ENCODE measurements at regions not wholly inside any gene's neighbourhood (a gene's known extent, or its start where the extent isn't known, plus 50 kb on each side); places are given as distances from the start of the nearest gene placed in this dataset.

- H2BK15ac ChIP-seq (ENCODE audit: low read depth, low read length), result no peak overlapping the region
- no peaks in the 10 kb centered on the region for H3K79me2 ChIP-seq (ENCODE audit: insufficient read depth, low read length)
- no peak overlapping the region for H3T11ph ChIP-seq (ENCODE audit: low read length)
- TF ChIP-seq, protein P1, sequence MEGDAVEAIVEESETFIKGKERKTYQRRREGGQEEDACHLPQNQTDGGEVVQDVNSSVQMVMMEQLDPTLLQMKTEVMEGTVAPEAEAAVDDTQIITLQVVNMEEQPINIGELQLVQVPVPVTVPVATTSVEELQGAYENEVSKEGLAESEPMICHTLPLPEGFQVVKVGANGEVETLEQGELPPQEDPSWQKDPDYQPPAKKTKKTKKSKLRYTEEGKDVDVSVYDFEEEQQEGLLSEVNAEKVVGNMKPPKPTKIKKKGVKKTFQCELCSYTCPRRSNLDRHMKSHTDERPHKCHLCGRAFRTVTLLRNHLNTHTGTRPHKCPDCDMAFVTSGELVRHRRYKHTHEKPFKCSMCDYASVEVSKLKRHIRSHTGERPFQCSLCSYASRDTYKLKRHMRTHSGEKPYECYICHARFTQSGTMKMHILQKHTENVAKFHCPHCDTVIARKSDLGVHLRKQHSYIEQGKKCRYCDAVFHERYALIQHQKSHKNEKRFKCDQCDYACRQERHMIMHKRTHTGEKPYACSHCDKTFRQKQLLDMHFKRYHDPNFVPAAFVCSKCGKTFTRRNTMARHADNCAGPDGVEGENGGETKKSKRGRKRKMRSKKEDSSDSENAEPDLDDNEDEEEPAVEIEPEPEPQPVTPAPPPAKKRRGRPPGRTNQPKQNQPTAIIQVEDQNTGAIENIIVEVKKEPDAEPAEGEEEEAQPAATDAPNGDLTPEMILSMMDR (conservative IDR thresholded peaks at IDR 0.05), result no peak
- no peaks in the 10 kb centered on the region for H3K4me1 ChIP-seq (ENCODE audit: insufficient read depth, low read length)
- H3K4me1 Mint-ChIP-seq, result no peaks in the 10 kb centered on the region
- H4K5ac ChIP-seq (ENCODE audit: insufficient read length, low read depth, low read length), result no peak overlapping the region
- H3K27ac Mint-ChIP-seq, result no peak overlapping the region
- H4K8ac ChIP-seq (replicated peaks; ENCODE audit: insufficient read length, low read depth, low read length), result no peak overlapping the region
- H3K9me3 ChIP-seq (ENCODE audit: control insufficient read depth, low read depth, low read length), result no peaks in the 10 kb centered on the region
- H3K23ac ChIP-seq (ENCODE audit: insufficient read length, low read depth, low read length), result no peak overlapping the region
- H3K23me2 ChIP-seq (ENCODE audit: insufficient read length, low read depth, low read length, poor library complexity, severe bottlenecking), result no peaks in the 10 kb centered on the region
- H3K56ac ChIP-seq (ENCODE audit: insufficient read length, low read depth, low read length), result no peak overlapping the region
- H2BK120ac ChIP-seq (ENCODE audit: low read depth, low read length, poor library complexity, severe bottlenecking), result no peak overlapping the region
- H2BK5ac ChIP-seq (ENCODE audit: insufficient read length, low read length), result no peak overlapping the region
- DNase-seq, result no peak
- peaks cover 10 to 11% of the 10 kb centered on the region in 2 experiments for H3K9me3 Mint-ChIP-seq
- no peaks in the 10 kb centered on the region for H3K79me1 ChIP-seq (ENCODE audit: insufficient read depth, low read depth, low read length, poor library complexity, severe bottlenecking)
- no peak overlapping the region for H3K14ac ChIP-seq (ENCODE audit: insufficient read depth, low read length)
- no peak overlapping the region for H2BK20ac ChIP-seq (ENCODE audit: low read depth, low read length, poor library complexity, severe bottlenecking)
- H3K4me3 Mint-ChIP-seq, result no peak overlapping the region
- H2AFZ ChIP-seq (ENCODE audit: low read length), result no peak overlapping the region
- H4K91ac ChIP-seq (ENCODE audit: insufficient read length, low read depth, low read length), result no peak overlapping the region
- no peak overlapping the region for H3K4me2 ChIP-seq (ENCODE audit: insufficient read depth, insufficient read length, low read length)
- peaks cover 0 to 2% (median 0%) of the 10 kb centered on the region in 3 experiments; a peak in 2 of 7 replicates for H3K36me3 Mint-ChIP-seq (ENCODE audit: insufficient read depth in 1 of 3, low read depth in 3 of 3)
- no peaks in the 10 kb centered on the region for H3K27me3 Mint-ChIP-seq (ENCODE audit: low read depth)
- H3K27me3 ChIP-seq (ENCODE audit: insufficient read depth, low read length), result no peaks in the 10 kb centered on the region
- no peaks in the 10 kb centered on the region for H4K20me1 ChIP-seq (ENCODE audit: control insufficient read depth, insufficient read depth, insufficient read length)
- H3K9ac ChIP-seq (ENCODE audit: extremely low read depth, insufficient read length, low read length), result no peak overlapping the region
- H2BK12ac ChIP-seq (ENCODE audit: insufficient read length, low read depth, low read length), result no peak overlapping the region
- no peak overlapping the region for H3K27ac ChIP-seq (ENCODE audit: insufficient read length, low read depth, low read length)
- H2AK5ac ChIP-seq (ENCODE audit: insufficient read length, low read length), result no peak overlapping the region
- H3K18ac ChIP-seq (ENCODE audit: insufficient read length, low read depth, low read length), result no peak overlapping the region
- H3K4ac ChIP-seq (ENCODE audit: low read depth, low read length), result no peak overlapping the region
Observed at GRCh38 chr13:22599156-22599555, 581.6 kb upstream of the SGCG start.
